Osteoblast (primary cell): ENCODE measurements at regions not wholly inside any gene's neighbourhood (a gene's known extent, or its start where the extent isn't known, plus 50 kb on each side); places are given as distances from the start of the nearest gene placed in this dataset.
A peak's percentile ranks its signal among the peaks of the same experiment; 100 is the strongest.

Experiments
- DNase-seq: peaks from one replicate; pipeline ENCODE4 v3.0.0; 2011; ENCODE audit warnings: low spot score, mixed read lengths; ENCODE audit not compliant: insufficient read length; ENCODE audit errors: missing footprints
- H2AFZ ChIP-seq: 2 replicates; pipeline ENCODE4 v1.6.0; 2011; ENCODE audit warnings: mild to moderate bottlenecking, low read length
- H3K27ac ChIP-seq: 2 replicates; pipeline ENCODE4 v1.5.1; 2011; ENCODE audit warnings: mild to moderate bottlenecking, low read depth, low read length, moderate library complexity
- H3K27me3 ChIP-seq: 2 replicates; pipeline ENCODE4 v1.6.0; 2012; ENCODE audit warnings: mild to moderate bottlenecking, control low read depth, inconsistent platforms, low read length, moderate library complexity; ENCODE audit not compliant: insufficient read depth
- H3K36me3 ChIP-seq: 2 replicates; pipeline ENCODE4 v1.5.1; 2011; ENCODE audit warnings: mild to moderate bottlenecking, low read length, control low read depth, moderate library complexity; ENCODE audit not compliant: insufficient read depth
- H3K4me1 ChIP-seq: 2 replicates; pipeline ENCODE4 v1.5.1; 2011; ENCODE audit warnings: mild to moderate bottlenecking, low read length, control low read depth, moderate library complexity; ENCODE audit not compliant: insufficient read depth
- H3K4me2 ChIP-seq: 2 replicates; pipeline ENCODE4 v1.6.0; 2011; ENCODE audit warnings: mild to moderate bottlenecking, low read length; ENCODE audit not compliant: insufficient read depth
- H3K4me3 ChIP-seq: fragments of 200-600 bp; sonication (generic); 3 replicates; pipeline ENCODE4 v1.5.1; 2012; ENCODE audit warnings: mild to moderate bottlenecking, low read length, inconsistent platforms; ENCODE audit not compliant: insufficient read depth
- H3K79me2 ChIP-seq: 2 replicates; pipeline ENCODE4 v1.6.0; 2012; ENCODE audit warnings: mild to moderate bottlenecking, low read length, control low read depth, inconsistent platforms; ENCODE audit not compliant: insufficient read depth
- H3K9me3 ChIP-seq: 2 replicates; pipeline ENCODE4 v1.5.1; 2011; ENCODE audit warnings: low read depth, low read length, control low read depth
- H4K20me1 ChIP-seq: 2 replicates; pipeline ENCODE4 v1.6.0; 2012; ENCODE audit warnings: mild to moderate bottlenecking, low read length, control low read depth; ENCODE audit not compliant: insufficient read depth
- CTCF ChIP-seq: IDR thresholded peaks from 2 replicates; pipeline ENCODE4 v1.5.1; 2011; ENCODE audit warnings: mild to moderate bottlenecking, low read depth, low read length, moderate library complexity; ENCODE audit errors: extremely low read depth

GRCh38 chr1:81129366-81129765 lies 671.4 kb upstream of the ADGRL2 start:
- Histone ChIP-seq H3K27me3 (no peaks in the 10 kb centered on the region), H3K4me1 (no peaks in the 10 kb centered on the region)
- no peak for TF ChIP-seq CTCF

GRCh38 chr1:81128079-81128478 lies 672.7 kb upstream of the ADGRL2 start:
- Histone ChIP-seq H3K4me1 (no peaks in the 10 kb centered on the region), H2AFZ (no peak overlapping the region), H3K36me3 (no peaks in the 10 kb centered on the region), H3K4me2 (no peak overlapping the region), H4K20me1 (no peaks in the 10 kb centered on the region), H3K4me3 (no peak overlapping the region), H3K27ac (no peak overlapping the region), H3K27me3 (no peaks in the 10 kb centered on the region), H3K79me2 (no peaks in the 10 kb centered on the region), H3K9me3 (no peaks in the 10 kb centered on the region)
- DNase-seq: no peak
- TF ChIP-seq CTCF: no peak

More at GRCh38 chr1:81129366-81129765, 671.4 kb upstream of the ADGRL2 start:
- Histone ChIP-seq H4K20me1 (no peaks in the 10 kb centered on the region), H3K4me3 (no peak overlapping the region), H3K27ac (no peak overlapping the region), H2AFZ (no peak overlapping the region), H3K79me2 (no peaks in the 10 kb centered on the region), H3K4me2 (no peak overlapping the region), H3K9me3 (no peaks in the 10 kb centered on the region), H3K36me3 (no peaks in the 10 kb centered on the region)
- DNase-seq: peak; percentile 50

- H3K4me2 ChIP-seq: no peak overlapping the region
- no peaks in the 10 kb centered on the region for H3K79me2 ChIP-seq
- no peak for TF ChIP-seq CTCF
- H3K4me1 ChIP-seq: no peaks in the 10 kb centered on the region
- H3K36me3 ChIP-seq: no peaks in the 10 kb centered on the region
- H4K20me1 ChIP-seq: no peaks in the 10 kb centered on the region
- no peak for DNase-seq
- H3K27me3 ChIP-seq: no peaks in the 10 kb centered on the region
- H2AFZ ChIP-seq: no peak overlapping the region
- H3K4me3 ChIP-seq: no peak overlapping the region
- H3K27ac ChIP-seq: no peak overlapping the region
- H3K9me3 ChIP-seq: no peaks in the 10 kb centered on the region
Measured at GRCh38 chr1:81126989-81127581, 673.6 kb upstream of the ADGRL2 start.

GRCh38 chr1:81125672-81126071 lies 675.1 kb upstream of the ADGRL2 start:
- no peak overlapping the region for H3K27ac ChIP-seq
- H2AFZ ChIP-seq: no peak overlapping the region
- H3K27me3 ChIP-seq: no peaks in the 10 kb centered on the region
- no peaks in the 10 kb centered on the region for H3K9me3 ChIP-seq
- no peaks in the 10 kb centered on the region for H3K79me2 ChIP-seq
- H4K20me1 ChIP-seq: no peaks in the 10 kb centered on the region
- H3K4me3 ChIP-seq: no peak overlapping the region
- H3K4me2 ChIP-seq: no peak overlapping the region
- no peak for DNase-seq
- no peaks in the 10 kb centered on the region for H3K36me3 ChIP-seq
- no peaks in the 10 kb centered on the region for H3K4me1 ChIP-seq
- no peak for TF ChIP-seq CTCF
